Kidney (tissue), 13 donors: ENCODE measurements at regions not wholly inside any gene's neighbourhood (a gene's known extent, or its start where the extent isn't known, plus 50 kb on each side); places are given as distances from the start of the nearest gene placed in this dataset.
"Not testable (repeated sequence)": the region's sequence is repeated elsewhere in the genome, so short reads cannot be mapped to it uniquely, and the experiment has no call there.

ENCODE experiments used
- DNase-seq, 5 donors: peaks; one replicate each; pipeline ENCODE4 v3.0.0-alpha.2; 2013 to 2020
- FAIRE-seq: peaks from 2 replicates; lab custom pipeline; 2012; peaks lifted over from hg19 to GRCh38; lab: Jason Lieb, UNC
- H3K27ac ChIP-seq, 2 donors: one replicate each; pipeline ENCODE4 v1.7.0; 2013; ENCODE audit warnings: low read depth in 2 of 2, low read length in 2 of 2, inconsistent platforms in 1 of 2
- H3K27me3 ChIP-seq: one replicate; pipeline ENCODE4 v1.7.1; 2013; ENCODE audit warnings: low read length, inconsistent platforms; ENCODE audit not compliant: control insufficient read depth, insufficient read depth
- H3K36me3 ChIP-seq, 3 donors: one replicate each; pipeline versions ENCODE4 v1.7.0 to v1.7.1; 2013; ENCODE audit warnings: low read length in 3 of 3, control low read depth in 1 of 3, inconsistent platforms in 1 of 3; ENCODE audit not compliant: insufficient read depth in 3 of 3, control insufficient read depth in 2 of 3
- H3K4me1 ChIP-seq, 3 donors: one replicate each; pipeline versions ENCODE4 v1.7.0 to v1.7.1; 2013; ENCODE audit warnings: low read length in 3 of 3, inconsistent platforms in 1 of 3, low read depth in 1 of 3; ENCODE audit not compliant: control insufficient read depth in 2 of 3, insufficient read depth in 2 of 3
- H3K4me3 ChIP-seq, 3 donors: one replicate each; pipeline versions ENCODE4 v1.7.0 to v1.8.1; 2013; ENCODE audit warnings: low read length in 3 of 3, control low read depth in 1 of 3, inconsistent platforms in 1 of 3
- H3K9ac ChIP-seq, 3 donors: one replicate each; pipeline versions ENCODE4 v1.7.0 to v1.7.1; 2013; ENCODE audit warnings: low read length in 3 of 3, control low read depth in 1 of 3, inconsistent platforms in 1 of 3
- H3K9me3 ChIP-seq, 3 donors: one replicate each; pipeline versions ENCODE4 v1.7.0 to v1.7.1; 2013; ENCODE audit warnings: low read length in 3 of 3, control low read depth in 1 of 3, inconsistent platforms in 1 of 3; ENCODE audit not compliant: control insufficient read depth in 2 of 3, insufficient read depth in 1 of 3
- CTCF ChIP-seq: IDR thresholded peaks from 3 replicates; pipeline ENCODE4 v1.5.1; 2012; ENCODE audit warnings: mild to moderate bottlenecking, moderate library complexity, borderline replicate concordance; ENCODE audit not compliant: insufficient read depth; ENCODE audit errors: extremely low read depth
- intact Hi-C: fragments of 100-400 bp; cut with DNase I; formaldehyde crosslinking; loops from one replicate; pipeline ENCODE4 v1.11.1; 2022
- donor health status: control.
- donor health status: control.
- donor health status: control.
- donor health status: control.
- donor health status: control.
- donor health status: DM: yes; HTN: yes; CAD: no.
- donor health status: Normal renal cell carcinoma (clear cell type).

- Histone ChIP-seq H3K4me3 (no peak overlapping the region), H3K4me1 (no peaks in the 10 kb centered on the region), H3K36me3 (no peaks in the 10 kb centered on the region), H3K27me3 (no peaks in the 10 kb centered on the region), H3K27ac (no peak overlapping the region), H3K9me3 (no peaks in the 10 kb centered on the region), H3K9ac (no peak overlapping the region)
- intact Hi-C loops, result no loop called here
- FAIRE-seq (no peak), DNase-seq (no peak)
- no peak for TF ChIP-seq CTCF
These were observed 211.6 kb downstream of the SYK start for GRCh38 chr9:91012933-91013841.

- Histone ChIP-seq H3K4me3 (no peak overlapping the region), H3K27me3 (no peaks in the 10 kb centered on the region), H3K9me3 (no peaks in the 10 kb centered on the region), H3K27ac (no peak overlapping the region), H3K4me1 (no peaks in the 10 kb centered on the region), H3K36me3 (no peaks in the 10 kb centered on the region), H3K9ac (no peak overlapping the region)
- TF ChIP-seq CTCF, result no peak
- no peak for FAIRE-seq
- intact Hi-C loops, result no loop called here
- DNase-seq, result no peak
These were observed 215.6 kb downstream of the SYK start for GRCh38 chr9:91017245-91017644.

- H3K4me3 ChIP-seq, H3K9ac ChIP-seq, FAIRE-seq, H3K27ac ChIP-seq, DNase-seq, H3K27me3 ChIP-seq, H3K4me1 ChIP-seq, H3K36me3 ChIP-seq, intact Hi-C loops, H3K9me3 ChIP-seq: not testable (repeated sequence)
These were observed 218.3 kb downstream of the SYK start for GRCh38 chr9:91019871-91020270.

GRCh38 chr9:91021656-91022055, 220.0 kb downstream of the SYK start:
- H3K36me3 ChIP-seq, H3K4me3 ChIP-seq, H3K4me1 ChIP-seq, DNase-seq, H3K27ac ChIP-seq, H3K27me3 ChIP-seq, intact Hi-C loops, H3K9ac ChIP-seq, H3K9me3 ChIP-seq, FAIRE-seq: not testable (repeated sequence)
